Heart right ventricle (tissue), 16 donors: ENCODE measurements at regions not wholly inside any gene's neighbourhood (a gene's known extent, or its start where the extent isn't known, plus 50 kb on each side); places are given as distances from the start of the nearest gene placed in this dataset.

Experiments used
- ATAC-seq, 8 donors: fragments of 200-7000 bp; cut with Tn5 transposase; one replicate each; pipeline ENCODE4 v1.9.1; 2020; ENCODE audit warnings: mild to moderate bottlenecking in 8 of 8, moderate library complexity in 8 of 8, moderate number of reproducible peaks in 1 of 8
- DNase-seq, 2 donors: peaks; one replicate each; pipeline ENCODE4 v3.0.0-alpha.2; 2020
- H3K27ac ChIP-seq, 10 donors: fragments of 200-600 bp; sonication (generic) in 2 of 10; one replicate each; pipeline versions ENCODE4 v1.5.0 to v1.8.0; 2020 to 2022; ENCODE audit warnings: mild to moderate bottlenecking in 3 of 10
- H3K27me3 ChIP-seq, 7 donors: fragments of 200-600 bp; one replicate each; pipeline ENCODE4 v1.8.0; 2021 to 2022; ENCODE audit warnings: mild to moderate bottlenecking in 2 of 7
- H3K36me3 ChIP-seq, 9 donors: fragments of 200-600 bp; sonication (generic) in 1 of 9; one replicate each; pipeline versions ENCODE4 v1.5.0 to v1.8.0; 2020 to 2022; ENCODE audit warnings: mild to moderate bottlenecking in 2 of 9
- H3K4me1 ChIP-seq, 9 donors: fragments of 200-600 bp; sonication (generic) in 1 of 9; one replicate each; pipeline versions ENCODE4 v1.5.0 to v1.8.0; 2020 to 2022; ENCODE audit warnings: mild to moderate bottlenecking in 4 of 9
- H3K4me3 ChIP-seq, 10 donors: fragments of 200-600 bp; sonication (generic) in 2 of 10; one replicate each; pipeline versions ENCODE4 v1.5.0 to v1.8.0; 2020 to 2022; ENCODE audit warnings: mild to moderate bottlenecking in 7 of 10, moderate library complexity in 2 of 10
- H3K9me3 ChIP-seq, 11 donors: fragments of 200-600 bp in 10 of 11; sonication (generic) in 2 of 11; one replicate each; pipeline versions ENCODE4 v1.5.0 to v1.8.0; 2013 to 2022; ENCODE audit warnings: mild to moderate bottlenecking in 2 of 11, control low read depth in 1 of 11, moderate library complexity in 1 of 11
- CTCF ChIP-seq, 9 donors: fragments of 200-600 bp; sonication (generic) in 2 of 9; IDR thresholded peaks; one replicate each; pipeline versions ENCODE4 v1.5.0 to v1.8.0; 2021 to 2022; ENCODE audit warnings: antibody characterized with exemption in 9 of 9, mild to moderate bottlenecking in 5 of 9, moderate library complexity in 1 of 9
- WGBS, 2 donors: extraction: QIAGEN DNeasy Blood & Tissue Kit; methylation state at CpG; one replicate each; pipeline ENCODE4 v1.1.7; 2013; ENCODE audit warnings: inconsistent platforms in 1 of 2; 5-methylcytosine and 5-hydroxymethylcytosine counted together
- intact Hi-C, 10 donors: fragments of 100-400 bp; cut with DNase I; formaldehyde crosslinking; loops; one replicate each; pipeline versions ENCODE4 v1.11.1 to v1.14.2; 2022
- donor health status: Arrhythmogenic right ventricular cardiomyopathy.
- donor health status: ischemic (EF 13 %, LVEDD 7.1; RV severe dilation, severe dysfunction).
- donor health status: healthy with polysubstance abuse.
- donor health status: DM: no; HTN: yes; CAD: no.
- donor health status: DM: no; HTN: no; CAD: no.
- donor health status: ischemic (EF 25% LVEDD 6.9; RV normal size, moderate dysfunction).
- donor health status: ischemic (EF 25% LVEDD 5.7; RV mildly dilated, moderate dysfunction).
- donor health status: healthy.
- donor health status: DM: yes; HTN: yes; CAD: no.
- donor health status: Ischemic cardiomyopathy.
- donor health status: ischemic (EF 35%, LVEDD 5.7; RV mildly dilated, moderate dysfunction).
- donor health status: nonischemic (EF 11% LVEDD 7.7; RV severe dilation, severe dysfunction).
- donor health status: DM: yes; HTN: yes; CAD: no.
- donor health status: PGD.
- donor health status: ischemic (EF 29% LVEDD 5.4; RV normal size, mild dysfunction).
- donor health status: nonischemic (EF 23%, LVEDD 6.1; RV moderate dilation, normal function).

DNA sequence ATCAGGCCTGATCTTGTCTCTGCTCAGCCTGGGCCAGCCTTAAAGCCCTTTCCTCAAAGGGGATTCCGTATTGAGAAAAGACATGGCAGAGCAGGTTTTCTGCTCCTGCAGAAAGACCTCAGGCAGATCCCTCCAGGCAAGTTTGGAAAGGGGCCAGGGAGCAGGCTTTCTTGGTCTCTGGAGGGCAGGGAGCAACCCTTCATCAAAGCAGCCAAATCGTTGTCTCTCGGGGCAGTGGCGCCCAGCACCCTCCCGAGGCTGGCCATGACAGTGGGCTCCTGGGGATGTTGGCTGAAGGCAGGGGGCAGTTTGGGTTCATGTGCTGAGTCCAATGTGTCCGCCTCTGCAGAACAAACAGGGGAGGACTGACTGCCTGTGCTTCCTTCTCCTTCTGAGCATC lies 168.4 kb upstream of the WSCD1 start:
- Histone ChIP-seq H3K36me3 (no peaks in the 10 kb centered on the region), H3K4me3 (no peak overlapping the region), H3K4me1 (no peaks in the 10 kb centered on the region), H3K9me3 (peaks cover 0 to 26% (median 9%) of the 10 kb centered on the region in 11 donors), H3K27me3 (peaks cover 0 to 14% (median 6%) of the 10 kb centered on the region in 7 donors), H3K27ac (no peak overlapping the region)
- ATAC-seq = no peak
- WGBS, 2 donors = 70 to 78% methylated on average over 6 of the region's 6 CpGs
- no peak for DNase-seq
- no peak for TF ChIP-seq CTCF (IDR thresholded peaks at IDR 0.05)
- intact Hi-C loops = no loop called here

DNA sequence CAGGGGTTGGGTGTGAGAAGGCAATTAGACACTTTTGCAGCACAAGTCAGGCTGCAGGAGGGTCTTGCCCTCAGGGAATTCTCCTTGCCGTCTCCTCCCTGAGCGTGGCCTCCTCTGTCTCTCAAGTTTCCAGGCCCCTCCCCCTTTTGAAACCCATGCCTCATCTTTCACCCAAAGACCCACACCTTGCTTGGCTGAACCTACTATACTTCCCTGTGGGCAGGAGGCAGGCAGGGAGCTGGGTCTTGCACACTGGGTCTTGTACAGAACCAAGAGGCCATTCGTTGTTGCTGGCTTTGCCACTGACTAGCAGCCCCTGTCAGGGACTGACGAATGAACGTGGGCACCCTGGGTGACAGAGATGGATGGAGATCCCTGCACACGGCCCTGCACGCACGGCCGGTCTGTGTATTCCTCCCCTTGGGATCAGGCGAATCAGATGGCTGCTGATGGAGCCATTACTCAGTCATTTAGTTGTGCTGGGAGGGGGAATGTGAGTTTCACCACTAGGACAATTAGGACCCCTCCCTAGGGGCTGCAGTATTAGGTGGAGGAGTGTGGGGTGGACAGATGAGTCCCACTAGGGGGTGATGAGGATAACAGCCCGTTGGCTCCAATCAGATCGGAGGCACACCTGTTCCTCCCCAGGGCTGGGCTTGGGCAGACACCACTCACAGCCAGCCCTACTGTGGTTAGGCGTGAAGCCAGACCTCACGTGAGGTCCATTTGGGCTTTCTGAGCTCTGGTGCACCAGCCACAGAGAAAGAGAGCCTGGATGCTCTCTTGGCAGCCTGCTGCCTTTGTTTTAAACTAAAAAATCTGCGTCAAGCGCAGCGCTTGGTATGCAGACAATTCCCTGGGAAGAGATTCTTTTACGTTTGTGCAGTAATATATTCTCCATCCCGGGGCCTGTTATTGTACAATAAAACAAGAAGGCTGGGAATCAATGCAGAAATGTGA lies 167.7 kb upstream of the WSCD1 start:
- DNase-seq (no peak), ATAC-seq (no peak)
- intact Hi-C loops = no loop called here
- Histone ChIP-seq H3K36me3 (no peaks in the 10 kb centered on the region), H3K27me3 (peaks cover 0 to 10% (median 6%) of the 10 kb centered on the region in 7 donors), H3K9me3 (peaks cover 0 to 26% (median 9%) of the 10 kb centered on the region in 11 donors), H3K27ac (no peak overlapping the region), H3K4me1 (no peaks in the 10 kb centered on the region), H3K4me3 (no peak overlapping the region)
- 65 to 75% methylated on average over 19 of the region's 19 CpGs for WGBS, 2 donors
- TF ChIP-seq CTCF (IDR thresholded peaks at IDR 0.05) = no peak

GRCh38 chr17:5911919-5912318 lies 158.3 kb upstream of the WSCD1 start:
- Histone ChIP-seq H3K9me3 (no peaks in the 10 kb centered on the region), H3K4me1 (no peaks in the 10 kb centered on the region), H3K27me3 (peaks cover 0 to 5% (median 0%) of the 10 kb centered on the region in 7 donors), H3K4me3 (no peak overlapping the region), H3K36me3 (no peaks in the 10 kb centered on the region), H3K27ac (no peak overlapping the region)
- no peak for ATAC-seq
- intact Hi-C loops = no loop called here
- 56 to 63% methylated on average over 1 of the region's 1 CpG for WGBS, 2 donors
- DNase-seq = no peak
- TF ChIP-seq CTCF (IDR thresholded peaks at IDR 0.05) = no peak

DNA sequence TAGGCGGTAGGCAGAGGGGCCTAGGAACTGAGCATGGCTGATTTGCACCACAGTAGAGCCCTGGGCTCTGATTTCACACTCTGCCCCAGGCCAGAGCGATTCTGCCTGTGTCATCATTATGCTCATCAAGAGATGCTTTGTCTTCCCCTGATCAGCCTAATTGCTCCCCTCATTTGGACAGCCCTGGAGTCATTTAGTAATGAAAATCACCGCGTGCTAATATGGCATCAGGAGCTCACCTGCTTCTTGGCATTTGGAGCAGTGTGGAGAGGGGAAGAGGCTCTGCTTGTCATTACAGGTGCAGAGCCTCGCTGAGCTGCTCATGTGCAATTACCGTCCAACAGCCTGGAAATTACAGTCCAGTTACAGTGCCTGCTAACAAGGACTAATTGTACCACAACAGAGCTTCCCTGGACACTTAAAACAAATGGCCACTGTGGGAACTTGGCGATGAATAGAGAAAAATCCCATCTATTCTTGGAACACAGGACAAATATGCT lies 157.1 kb upstream of the WSCD1 start:
- DNase-seq (no peak), ATAC-seq (no peak)
- Histone ChIP-seq H3K4me3 (no peak overlapping the region), H3K27ac (no peak overlapping the region), H3K9me3 (no peaks in the 10 kb centered on the region), H3K36me3 (no peaks in the 10 kb centered on the region), H3K27me3 (peaks cover 0 to 5% (median 0%) of the 10 kb centered on the region in 7 donors), H3K4me1 (no peaks in the 10 kb centered on the region)
- 77 to 79% methylated on average over 7 of the region's 7 CpGs for WGBS, 2 donors
- intact Hi-C loops = no loop called here
- TF ChIP-seq CTCF (IDR thresholded peaks at IDR 0.05) = no peak
